HEK293 (cell line): ENCODE measurements at regions not wholly inside any gene's neighbourhood (a gene's known extent, or its start where the extent isn't known, plus 50 kb on each side); places are given as distances from the start of the nearest gene placed in this dataset.

Experiments
- CTCF ChIA-PET: fragments of 350-600 bp; formaldehyde crosslinking; extraction: SDS; loops from one replicate; lab custom pipeline; 2021; ENCODE audit warnings: antibody characterized with exemption; lab: Yijun Ruan, JAX
- POLR2A ChIA-PET: fragments of 300-600 bp; formaldehyde crosslinking; extraction: SDS; loops from one replicate; lab custom pipeline; 2020; ENCODE audit warnings: antibody characterized with exemption, inconsistent platforms; lab: Yijun Ruan, JAX
- H3K27ac ChIP-seq: fragments of 200-500 bp; sonication (Bioruptor generic); 2 replicates; pipeline ENCODE4 v1.5.1; 2014; ENCODE audit warnings: low read depth, low read length, control low read depth, inconsistent platforms; ENCODE audit errors: extremely low read depth
- H3K36me3 ChIP-seq, 2 experiments: fragments of 200-500 bp in 1 of 2; sonication (Bioruptor generic) in 1 of 2; 1 replicate in 1 of 2; 2 replicates in 1 of 2; pipeline ENCODE4 v1.5.1; 2014 to 2017; ENCODE audit warnings: inconsistent platforms in 2 of 2, low read length in 2 of 2; ENCODE audit not compliant: control insufficient read depth in 2 of 2, insufficient read depth in 1 of 2
- H3K4me1 ChIP-seq: fragments of 200-500 bp; sonication (Bioruptor generic); 2 replicates; pipeline ENCODE4 v1.5.1; 2014; ENCODE audit warnings: mild to moderate bottlenecking, low read length, inconsistent platforms; ENCODE audit not compliant: control insufficient read depth, insufficient read depth
- H3K4me3 ChIP-seq: 2 replicates; pipeline ENCODE4 v1.5.1; 2011; ENCODE audit warnings: low read depth, mild to moderate bottlenecking, control low read depth, low read length, moderate library complexity
- H3K9me3 ChIP-seq: fragments of 200-500 bp; sonication (Bioruptor generic); 2 replicates; pipeline ENCODE4 v1.5.1; 2014; ENCODE audit warnings: low read depth, low read length, inconsistent platforms; ENCODE audit not compliant: control insufficient read depth, insufficient read depth
- KLF9 ChIP-seq: fragments of 450-650 bp; formaldehyde crosslinking; IDR thresholded peaks from 2 replicates; pipeline ENCODE4 v1.5.1; 2016; ENCODE audit warnings: missing biosample characterization, missing genetic modification characterization, low read depth
- MYNN ChIP-seq: fragments of 450-650 bp; formaldehyde crosslinking; IDR thresholded peaks from 2 replicates; pipeline ENCODE4 v1.5.1; 2016; ENCODE audit warnings: missing biosample characterization, missing genetic modification characterization, borderline replicate concordance
- ZFHX2 ChIP-seq: fragments of 450-650 bp; formaldehyde crosslinking; conservative IDR thresholded peaks from 2 replicates; pipeline ENCODE4 v1.5.1; 2016; ENCODE audit warnings: missing biosample characterization, missing genetic modification characterization
- ZFP69B ChIP-seq: fragments of 450-650 bp; formaldehyde crosslinking; IDR thresholded peaks from 2 replicates; pipeline ENCODE4 v1.5.1; 2016; ENCODE audit warnings: missing biosample characterization, missing genetic modification characterization
- ZNF169 ChIP-seq: fragments of 450-650 bp; formaldehyde crosslinking; IDR thresholded peaks from 2 replicates; pipeline ENCODE4 v1.5.1; 2016; ENCODE audit warnings: missing biosample characterization, missing genetic modification characterization
- ZNF416 ChIP-seq: fragments of 450-650 bp; formaldehyde crosslinking; IDR thresholded peaks from 2 replicates; pipeline ENCODE4 v1.5.1; 2016; ENCODE audit warnings: missing biosample characterization, missing genetic modification characterization
- ZNF426 ChIP-seq: fragments of 450-650 bp; formaldehyde crosslinking; IDR thresholded peaks from 2 replicates; pipeline ENCODE4 v1.5.1; 2017; ENCODE audit warnings: missing biosample characterization, missing genetic modification characterization, mild to moderate bottlenecking, inconsistent platforms, moderate library complexity
- ZNF501 ChIP-seq: fragments of 450-650 bp; formaldehyde crosslinking; IDR thresholded peaks from 2 replicates; pipeline ENCODE4 v1.5.1; 2016; ENCODE audit warnings: missing biosample characterization, missing genetic modification characterization
- ZNF510 ChIP-seq: fragments of 450-650 bp; formaldehyde crosslinking; IDR thresholded peaks from 2 replicates; pipeline ENCODE4 v1.5.1; 2018; ENCODE audit warnings: mild to moderate bottlenecking, missing genetic modification characterization, missing biosample characterization; ENCODE audit not compliant: insufficient replicate concordance
- ZNF596 ChIP-seq: fragments of 450-650 bp; IDR thresholded peaks from 2 replicates; pipeline ENCODE4 v1.5.0; 2018; ENCODE audit warnings: missing biosample characterization, mild to moderate bottlenecking, missing genetic modification characterization, moderate library complexity
- ZNF621 ChIP-seq: fragments of 450-650 bp; formaldehyde crosslinking; IDR thresholded peaks from 2 replicates; pipeline ENCODE4 v1.5.1; 2017; ENCODE audit warnings: missing biosample characterization, missing genetic modification characterization
- ZNF623 ChIP-seq: fragments of 450-650 bp; formaldehyde crosslinking; IDR thresholded peaks from 2 replicates; pipeline ENCODE4 v1.5.1; 2016; ENCODE audit warnings: missing biosample characterization, missing genetic modification characterization
- ZNF624 ChIP-seq: fragments of 450-650 bp; formaldehyde crosslinking; IDR thresholded peaks from 2 replicates; pipeline ENCODE4 v1.5.1; 2017; ENCODE audit warnings: missing biosample characterization, missing genetic modification characterization
- ZNF830 ChIP-seq: fragments of 450-650 bp; IDR thresholded peaks from 2 replicates; pipeline ENCODE4 v1.5.0; 2018; ENCODE audit warnings: missing biosample characterization, missing genetic modification characterization, low read depth, mild to moderate bottlenecking, moderate library complexity
- ZNF837 ChIP-seq: fragments of 450-650 bp; formaldehyde crosslinking; IDR thresholded peaks from 2 replicates; pipeline ENCODE4 v1.5.1; 2016; ENCODE audit warnings: missing biosample characterization, missing genetic modification characterization
- TF ChIP-seq, protein P1 (sequence below): fragments of 450-650 bp; formaldehyde crosslinking; IDR thresholded peaks from 2 replicates; pipeline ENCODE4 v1.5.1; 2016; ENCODE audit warnings: missing biosample characterization, missing genetic modification characterization, borderline replicate concordance
- TF ChIP-seq, protein P2 (sequence below): fragments of 450-650 bp; formaldehyde crosslinking; IDR thresholded peaks from 2 replicates; pipeline ENCODE4 v1.5.1; 2016; ENCODE audit warnings: missing biosample characterization, missing genetic modification characterization
- TF ChIP-seq, protein P3 (sequence below): fragments of 450-650 bp; formaldehyde crosslinking; IDR thresholded peaks from 2 replicates; pipeline ENCODE4 v1.5.1; 2016; ENCODE audit warnings: missing biosample characterization, missing genetic modification characterization, borderline replicate concordance
- TF ChIP-seq, protein P4 (sequence below): fragments of 450-650 bp; formaldehyde crosslinking; IDR thresholded peaks from 2 replicates; pipeline ENCODE4 v1.5.1; 2016; ENCODE audit warnings: missing biosample characterization, missing genetic modification characterization, low read depth
- TF ChIP-seq, protein P5 (sequence below): fragments of 450-650 bp; formaldehyde crosslinking; IDR thresholded peaks from 2 replicates; pipeline ENCODE4 v1.5.1; 2017; ENCODE audit warnings: missing biosample characterization, missing genetic modification characterization

DNA sequence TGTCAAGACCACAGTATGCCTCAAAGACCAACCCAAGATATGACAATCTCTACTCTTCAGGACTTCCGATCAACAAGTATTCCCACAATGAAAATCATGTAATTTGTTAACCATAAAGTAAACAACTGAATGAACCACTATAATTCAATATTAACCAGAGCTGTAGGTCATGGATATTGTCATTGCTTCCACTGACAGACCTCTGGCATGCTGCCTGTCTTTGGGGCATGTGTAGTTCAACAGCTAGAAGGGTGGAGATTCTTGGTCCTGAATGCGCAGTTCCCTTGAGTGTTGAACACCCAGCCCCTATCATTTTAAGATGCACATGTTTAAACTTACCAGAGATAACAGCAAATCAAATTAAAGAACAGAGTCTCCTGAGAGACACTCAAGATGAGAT lies 283.0 kb downstream of the CEMIP2 start:
- Histone ChIP-seq H3K27ac (no peak overlapping the region), H3K36me3 (no peaks in the 10 kb centered on the region), H3K4me1 (no peaks in the 10 kb centered on the region), H3K4me3 (no peak overlapping the region), H3K9me3 (no peaks in the 10 kb centered on the region)
- ChIA-PET CTCF (no interaction called here), POLR2A (no interaction called here)
- TF ChIP-seq ZNF837 (tag by site-specific recombination) = no peak
- TF ChIP-seq, protein P1, sequence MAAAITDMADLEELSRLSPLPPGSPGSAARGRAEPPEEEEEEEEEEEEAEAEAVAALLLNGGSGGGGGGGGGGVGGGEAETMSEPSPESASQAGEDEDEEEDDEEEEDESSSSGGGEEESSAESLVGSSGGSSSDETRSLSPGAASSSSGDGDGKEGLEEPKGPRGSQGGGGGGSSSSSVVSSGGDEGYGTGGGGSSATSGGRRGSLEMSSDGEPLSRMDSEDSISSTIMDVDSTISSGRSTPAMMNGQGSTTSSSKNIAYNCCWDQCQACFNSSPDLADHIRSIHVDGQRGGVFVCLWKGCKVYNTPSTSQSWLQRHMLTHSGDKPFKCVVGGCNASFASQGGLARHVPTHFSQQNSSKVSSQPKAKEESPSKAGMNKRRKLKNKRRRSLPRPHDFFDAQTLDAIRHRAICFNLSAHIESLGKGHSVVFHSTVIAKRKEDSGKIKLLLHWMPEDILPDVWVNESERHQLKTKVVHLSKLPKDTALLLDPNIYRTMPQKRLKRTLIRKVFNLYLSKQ = no peak
- TF ChIP-seq, protein P2, sequence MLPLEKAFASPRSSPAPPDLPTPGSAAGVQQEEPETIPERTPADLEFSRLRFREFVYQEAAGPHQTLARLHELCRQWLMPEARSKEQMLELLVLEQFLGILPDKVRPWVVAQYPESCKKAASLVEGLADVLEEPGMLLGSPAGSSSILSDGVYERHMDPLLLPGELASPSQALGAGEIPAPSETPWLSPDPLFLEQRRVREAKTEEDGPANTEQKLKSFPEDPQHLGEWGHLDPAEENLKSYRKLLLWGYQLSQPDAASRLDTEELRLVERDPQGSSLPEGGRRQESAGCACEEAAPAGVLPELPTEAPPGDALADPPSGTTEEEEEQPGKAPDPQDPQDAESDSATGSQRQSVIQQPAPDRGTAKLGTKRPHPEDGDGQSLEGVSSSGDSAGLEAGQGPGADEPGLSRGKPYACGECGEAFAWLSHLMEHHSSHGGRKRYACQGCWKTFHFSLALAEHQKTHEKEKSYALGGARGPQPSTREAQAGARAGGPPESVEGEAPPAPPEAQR (tag by site-specific recombination) = no peak
- TF ChIP-seq ZFP69B (tag by site-specific recombination) = no peak
- no peak for TF ChIP-seq ZNF426
- TF ChIP-seq, protein P3, sequence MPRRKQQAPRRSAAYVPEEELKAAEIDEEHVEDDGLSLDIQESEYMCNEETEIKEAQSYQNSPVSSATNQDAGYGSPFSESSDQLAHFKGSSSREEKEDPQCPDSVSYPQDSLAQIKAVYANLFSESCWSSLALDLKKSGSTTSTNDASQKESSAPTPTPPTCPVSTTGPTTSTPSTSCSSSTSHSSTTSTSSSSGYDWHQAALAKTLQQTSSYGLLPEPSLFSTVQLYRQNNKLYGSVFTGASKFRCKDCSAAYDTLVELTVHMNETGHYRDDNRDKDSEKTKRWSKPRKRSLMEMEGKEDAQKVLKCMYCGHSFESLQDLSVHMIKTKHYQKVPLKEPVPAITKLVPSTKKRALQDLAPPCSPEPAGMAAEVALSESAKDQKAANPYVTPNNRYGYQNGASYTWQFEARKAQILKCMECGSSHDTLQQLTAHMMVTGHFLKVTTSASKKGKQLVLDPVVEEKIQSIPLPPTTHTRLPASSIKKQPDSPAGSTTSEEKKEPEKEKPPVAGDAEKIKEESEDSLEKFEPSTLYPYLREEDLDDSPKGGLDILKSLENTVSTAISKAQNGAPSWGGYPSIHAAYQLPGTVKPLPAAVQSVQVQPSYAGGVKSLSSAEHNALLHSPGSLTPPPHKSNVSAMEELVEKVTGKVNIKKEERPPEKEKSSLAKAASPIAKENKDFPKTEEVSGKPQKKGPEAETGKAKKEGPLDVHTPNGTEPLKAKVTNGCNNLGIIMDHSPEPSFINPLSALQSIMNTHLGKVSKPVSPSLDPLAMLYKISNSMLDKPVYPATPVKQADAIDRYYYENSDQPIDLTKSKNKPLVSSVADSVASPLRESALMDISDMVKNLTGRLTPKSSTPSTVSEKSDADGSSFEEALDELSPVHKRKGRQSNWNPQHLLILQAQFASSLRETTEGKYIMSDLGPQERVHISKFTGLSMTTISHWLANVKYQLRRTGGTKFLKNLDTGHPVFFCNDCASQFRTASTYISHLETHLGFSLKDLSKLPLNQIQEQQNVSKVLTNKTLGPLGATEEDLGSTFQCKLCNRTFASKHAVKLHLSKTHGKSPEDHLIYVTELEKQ (tag by site-specific recombination) = no peak
- no peak for TF ChIP-seq ZNF830 (tag by site-specific recombination)
- TF ChIP-seq KLF9 (tag by site-specific recombination) = no peak
- no peak for TF ChIP-seq ZNF623 (tag by site-specific recombination)
- TF ChIP-seq MYNN (tag by site-specific recombination) = no peak
- no peak for TF ChIP-seq ZFHX2 (tag by site-specific recombination)
- TF ChIP-seq, protein P4, sequence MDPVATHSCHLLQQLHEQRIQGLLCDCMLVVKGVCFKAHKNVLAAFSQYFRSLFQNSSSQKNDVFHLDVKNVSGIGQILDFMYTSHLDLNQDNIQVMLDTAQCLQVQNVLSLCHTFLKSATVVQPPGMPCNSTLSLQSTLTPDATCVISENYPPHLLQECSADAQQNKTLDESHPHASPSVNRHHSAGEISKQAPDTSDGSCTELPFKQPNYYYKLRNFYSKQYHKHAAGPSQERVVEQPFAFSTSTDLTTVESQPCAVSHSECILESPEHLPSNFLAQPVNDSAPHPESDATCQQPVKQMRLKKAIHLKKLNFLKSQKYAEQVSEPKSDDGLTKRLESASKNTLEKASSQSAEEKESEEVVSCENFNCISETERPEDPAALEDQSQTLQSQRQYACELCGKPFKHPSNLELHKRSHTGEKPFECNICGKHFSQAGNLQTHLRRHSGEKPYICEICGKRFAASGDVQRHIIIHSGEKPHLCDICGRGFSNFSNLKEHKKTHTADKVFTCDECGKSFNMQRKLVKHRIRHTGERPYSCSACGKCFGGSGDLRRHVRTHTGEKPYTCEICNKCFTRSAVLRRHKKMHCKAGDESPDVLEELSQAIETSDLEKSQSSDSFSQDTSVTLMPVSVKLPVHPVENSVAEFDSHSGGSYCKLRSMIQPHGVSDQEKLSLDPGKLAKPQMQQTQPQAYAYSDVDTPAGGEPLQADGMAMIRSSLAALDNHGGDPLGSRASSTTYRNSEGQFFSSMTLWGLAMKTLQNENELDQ (tag by site-specific recombination) = no peak
- TF ChIP-seq ZNF169 = no peak
- no peak for TF ChIP-seq ZNF416 (tag by site-specific recombination)
- no peak for TF ChIP-seq ZNF624 (tag by site-specific recombination)
- no peak for TF ChIP-seq ZNF596 (tag by site-specific recombination)
- no peak for TF ChIP-seq ZNF621 (tag by site-specific recombination)
- TF ChIP-seq, protein P5, sequence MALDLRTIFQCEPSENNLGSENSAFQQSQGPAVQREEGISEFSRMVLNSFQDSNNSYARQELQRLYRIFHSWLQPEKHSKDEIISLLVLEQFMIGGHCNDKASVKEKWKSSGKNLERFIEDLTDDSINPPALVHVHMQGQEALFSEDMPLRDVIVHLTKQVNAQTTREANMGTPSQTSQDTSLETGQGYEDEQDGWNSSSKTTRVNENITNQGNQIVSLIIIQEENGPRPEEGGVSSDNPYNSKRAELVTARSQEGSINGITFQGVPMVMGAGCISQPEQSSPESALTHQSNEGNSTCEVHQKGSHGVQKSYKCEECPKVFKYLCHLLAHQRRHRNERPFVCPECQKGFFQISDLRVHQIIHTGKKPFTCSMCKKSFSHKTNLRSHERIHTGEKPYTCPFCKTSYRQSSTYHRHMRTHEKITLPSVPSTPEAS (tag by site-specific recombination) = no peak
- TF ChIP-seq ZNF501 (tag by site-specific recombination) = no peak
- TF ChIP-seq ZNF510 (tag by site-specific recombination) = no peak
